Hematopoietic multipotent progenitor cell treated with erythropoietin and hydrocortisone succinate and interleukin-3 and kit ligand, for 6 days (in vitro differentiated cells): ENCODE measurements at regions not wholly inside any gene's neighbourhood (a gene's known extent, or its start where the extent isn't known, plus 50 kb on each side); places are given as distances from the start of the nearest gene placed in this dataset.

Experiments used
- DNase-seq: peaks from one replicate; pipeline ENCODE4 v3.0.0-alpha.2; 2015

GRCh38 chr11:70486731-70487130, 88.4 kb downstream of the CTTN start:
- DNase-seq, result no peak

- DNase-seq, result no peak
These were observed 88.8 kb downstream of the CTTN start for GRCh38 chr11:70487160-70487559.

- no peak for DNase-seq
These were observed 89.4 kb downstream of the CTTN start for GRCh38 chr11:70487756-70488155.

DNA sequence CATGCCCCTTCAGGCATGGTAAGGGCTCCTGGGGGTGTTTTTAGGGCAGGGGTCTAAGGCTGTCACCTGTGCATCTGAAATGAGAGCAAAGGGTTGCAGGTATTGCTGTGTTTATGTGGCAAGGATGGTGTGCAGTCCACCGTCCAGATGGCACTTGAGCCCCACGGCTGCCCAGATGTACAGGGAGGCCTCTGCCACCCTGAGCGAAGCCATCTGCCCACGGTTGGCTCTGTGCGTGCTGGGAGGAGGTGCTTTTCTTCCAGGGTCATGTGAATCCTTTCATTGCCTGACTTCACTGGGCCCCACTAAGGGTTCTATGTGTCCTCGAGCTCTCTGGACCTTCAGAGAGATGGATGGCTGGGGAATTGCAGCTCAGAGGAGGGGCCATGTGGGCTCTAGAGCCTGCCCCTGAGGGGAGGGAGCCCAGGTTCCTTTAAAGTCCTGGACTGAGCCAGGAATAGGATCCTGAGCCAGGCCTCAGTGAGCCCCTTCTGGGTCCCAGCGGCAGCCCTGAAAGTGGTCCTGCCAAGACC, 89.9 kb downstream of the CTTN start:
- no peak for DNase-seq

DNA sequence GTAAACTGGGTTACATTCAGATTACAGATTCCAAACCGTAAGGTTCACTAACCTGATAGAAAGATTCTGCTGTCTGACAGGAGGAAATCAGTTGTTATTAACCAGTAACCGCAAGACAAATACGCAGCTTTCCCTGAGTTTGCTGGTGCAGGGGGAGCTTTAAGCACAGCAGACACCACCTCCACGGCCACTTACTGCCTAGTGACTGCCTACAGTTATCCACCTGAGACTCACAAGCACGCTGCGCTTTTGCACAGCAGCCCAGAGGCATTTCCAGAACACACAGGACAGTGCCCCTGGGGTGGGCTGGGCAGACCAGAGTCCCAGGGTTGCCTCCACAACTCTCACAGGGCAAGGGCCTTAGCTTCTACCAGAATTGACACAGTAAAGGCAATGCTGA, 90.9 kb downstream of the CTTN start:
- no peak for DNase-seq

GRCh38 chr11:70490208-70490607, 91.9 kb downstream of the CTTN start:
- no peak for DNase-seq

- no peak for DNase-seq
These were observed 92.6 kb downstream of the CTTN start for GRCh38 chr11:70490723-70491558.

- no peak for DNase-seq
These were observed 93.6 kb downstream of the CTTN start for GRCh38 chr11:70491696-70492472.

DNA sequence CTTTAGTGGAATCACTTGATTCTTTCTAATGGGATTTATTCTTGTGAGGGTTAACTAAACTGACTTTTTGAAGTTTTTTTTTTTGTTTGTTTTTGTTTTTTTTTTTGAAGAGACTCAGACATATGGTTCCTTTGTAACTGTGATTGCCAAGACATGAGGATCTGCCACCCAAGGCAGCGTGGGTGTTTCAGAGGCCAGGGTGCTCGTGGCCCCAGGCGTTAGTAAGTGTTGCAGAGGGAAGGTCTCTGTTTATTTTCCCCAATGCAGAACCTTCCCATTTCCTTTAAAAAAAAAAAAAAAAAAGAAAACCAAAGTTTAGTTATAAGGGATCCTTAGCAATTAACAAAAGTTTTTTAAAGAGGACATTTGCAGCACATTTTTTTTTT, 94.8 kb downstream of the CTTN start:
- DNase-seq, result no peak

- no peak for DNase-seq
These were observed 95.6 kb downstream of the CTTN start for GRCh38 chr11:70493891-70494290.

- DNase-seq, result no peak
These were observed 96.4 kb downstream of the CTTN start for GRCh38 chr11:70494559-70495350.

GRCh38 chr11:70495351-70496310, 97.3 kb downstream of the CTTN start:
- DNase-seq, result no peak

- DNase-seq, result no peak
These were observed 98.5 kb downstream of the CTTN start for GRCh38 chr11:70496591-70497535.

- no peak for DNase-seq
These were observed 99.3 kb downstream of the CTTN start for GRCh38 chr11:70497536-70498075.

- no peak for DNase-seq
These were observed 99.8 kb downstream of the CTTN start for GRCh38 chr11:70498171-70498571.

- no peak for DNase-seq
These were observed 100.9 kb downstream of the CTTN start for GRCh38 chr11:70498976-70499801.

- DNase-seq, result no peak
These were observed 101.9 kb downstream of the CTTN start for GRCh38 chr11:70500076-70500847.

- DNase-seq, result no peak
These were observed 102.9 kb downstream of the CTTN start for GRCh38 chr11:70501051-70501901.
